ENCODE measurements at regions not wholly inside any gene's neighbourhood (a gene's known extent, or its start where the extent isn't known, plus 50 kb on each side); places are given as distances from the start of the nearest gene placed in this dataset.

DNA sequence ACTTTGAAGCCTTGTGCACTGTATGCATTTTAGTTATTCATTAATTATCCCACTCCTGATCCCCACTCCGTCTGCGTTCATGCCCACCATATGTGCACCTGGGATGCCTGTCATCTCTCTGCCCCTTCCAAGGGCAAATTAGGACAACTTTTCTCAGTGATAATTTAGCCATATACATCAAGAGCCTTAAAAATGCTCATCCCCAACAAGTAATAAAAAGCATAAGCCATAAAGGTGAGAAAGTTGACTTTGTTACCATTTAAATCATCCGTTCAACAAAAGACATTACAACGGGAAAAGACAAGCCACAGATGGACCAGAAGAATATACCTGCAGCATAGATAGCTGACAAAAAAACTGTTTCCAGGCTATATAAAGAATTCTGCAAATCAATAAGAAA is 131.4 kb upstream of the LINGO1 start:
- Histone ChIP-seq H3K9me3 (ENCODE audit: low read depth, low read length) (no peaks in the 10 kb centered on the region), H3K4me1 (ENCODE audit: insufficient read depth, low read length) (no peaks in the 10 kb centered on the region), H3K27me3 (ENCODE audit: insufficient read depth, low read length) (no peaks in the 10 kb centered on the region), H3K4me3 (ENCODE audit: low read length) (no peak overlapping the region)

DNA sequence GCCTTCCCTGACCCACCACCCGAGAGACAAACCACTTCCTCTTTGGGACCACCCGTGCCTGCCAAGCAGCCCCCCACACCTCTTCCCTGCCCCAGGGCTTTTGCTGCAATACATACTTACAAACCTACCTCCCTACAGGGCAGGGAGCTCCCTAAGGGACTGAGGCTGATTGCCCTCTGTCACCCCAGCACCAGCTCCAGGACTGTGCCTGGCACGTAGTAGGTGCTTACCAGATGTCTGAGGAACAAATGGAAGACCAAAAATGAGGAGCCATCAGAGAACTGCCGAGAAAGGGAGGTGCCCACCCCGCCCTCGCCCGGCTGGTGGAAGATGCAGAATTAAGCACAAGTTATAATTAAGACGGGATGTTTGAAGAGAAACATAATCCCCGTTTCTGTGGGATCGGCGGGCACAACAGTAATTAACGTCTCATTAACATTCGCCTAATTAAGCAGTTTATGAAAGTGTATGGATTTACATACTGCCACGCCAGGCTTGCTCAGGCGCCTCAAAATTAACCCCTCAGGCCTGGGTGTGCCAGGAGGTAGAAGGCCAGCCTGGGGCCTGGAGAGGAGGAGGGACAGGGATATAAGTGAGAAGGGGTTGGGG is 130.1 kb upstream of the LINGO1 start:
- Histone ChIP-seq H3K9me3 (ENCODE audit: low read depth, low read length) (no peaks in the 10 kb centered on the region), H3K4me1 (ENCODE audit: insufficient read depth, low read length) (no peaks in the 10 kb centered on the region), H3K4me3 (ENCODE audit: low read length) (no peak overlapping the region), H3K27me3 (ENCODE audit: insufficient read depth, low read length) (no peaks in the 10 kb centered on the region)

DNA sequence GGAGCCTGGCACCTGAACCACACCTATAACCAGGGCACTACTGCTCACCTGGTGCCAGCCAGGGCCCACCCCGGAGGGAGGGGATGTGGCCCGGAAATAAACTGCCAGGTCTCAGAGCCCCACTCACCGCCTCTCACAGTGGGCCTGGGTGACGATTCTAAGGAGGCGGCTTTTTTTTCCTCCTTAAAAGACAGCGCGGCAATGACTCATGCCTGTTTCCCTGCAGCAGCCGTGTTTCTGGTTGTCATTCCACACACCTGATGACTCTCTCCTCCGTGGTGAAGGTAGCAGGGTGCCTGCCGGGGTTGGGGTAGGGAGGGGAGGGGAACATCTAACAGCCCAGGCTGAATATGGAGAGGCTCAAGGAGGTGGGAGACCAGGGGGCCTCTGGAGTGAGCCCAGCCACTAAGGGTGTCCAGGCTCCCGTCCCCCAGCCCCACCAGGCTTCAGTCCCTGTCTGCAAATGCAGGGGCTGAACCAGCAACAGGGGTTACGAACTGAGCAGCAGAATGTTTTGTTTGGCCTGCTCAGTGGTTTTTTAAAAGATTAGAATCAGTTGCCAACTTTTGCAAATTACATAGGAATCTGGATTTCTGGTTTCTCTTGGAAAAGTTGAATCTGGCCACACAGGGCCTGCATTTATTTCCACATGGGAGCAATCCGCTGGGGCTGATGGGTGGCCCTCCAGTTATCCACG is 127.3 kb upstream of the LINGO1 start:
- Histone ChIP-seq H3K27me3 (ENCODE audit: insufficient read depth, low read length) (no peaks in the 10 kb centered on the region), H3K9me3 (ENCODE audit: low read depth, low read length) (no peaks in the 10 kb centered on the region), H3K4me1 (ENCODE audit: insufficient read depth, low read length) (no peaks in the 10 kb centered on the region), H3K4me3 (ENCODE audit: low read length) (no peak overlapping the region)

DNA sequence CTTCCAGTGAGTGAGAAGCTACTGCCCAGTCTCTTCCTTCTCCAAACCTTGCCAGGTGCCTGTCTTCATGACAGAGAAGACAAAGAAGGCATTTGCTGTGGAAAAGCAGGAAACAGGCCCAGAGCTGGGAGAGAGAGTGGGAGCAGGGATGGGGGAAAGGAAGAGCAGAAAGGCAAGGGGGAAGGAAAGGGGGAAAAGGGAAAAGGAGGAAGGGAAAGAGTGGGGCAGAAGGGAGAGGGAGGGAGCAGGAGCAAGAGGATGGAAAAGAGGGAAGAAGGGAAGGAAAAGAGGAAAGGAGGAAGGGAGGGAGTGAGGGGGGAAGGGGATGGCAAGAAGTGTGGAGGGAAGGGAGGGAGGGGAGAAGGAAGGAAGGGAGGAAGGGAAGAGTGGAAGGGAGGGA is 121.2 kb upstream of the LINGO1 start:
- H3K9me3 ChIP-seq (ENCODE audit: low read depth, low read length): no peaks in the 10 kb centered on the region
- no peaks in the 10 kb centered on the region for H3K4me1 ChIP-seq (ENCODE audit: insufficient read depth, low read length)
- H3K4me3 ChIP-seq (ENCODE audit: low read length): no peak overlapping the region
- no peaks in the 10 kb centered on the region for H3K27me3 ChIP-seq (ENCODE audit: insufficient read depth, low read length)

DNA sequence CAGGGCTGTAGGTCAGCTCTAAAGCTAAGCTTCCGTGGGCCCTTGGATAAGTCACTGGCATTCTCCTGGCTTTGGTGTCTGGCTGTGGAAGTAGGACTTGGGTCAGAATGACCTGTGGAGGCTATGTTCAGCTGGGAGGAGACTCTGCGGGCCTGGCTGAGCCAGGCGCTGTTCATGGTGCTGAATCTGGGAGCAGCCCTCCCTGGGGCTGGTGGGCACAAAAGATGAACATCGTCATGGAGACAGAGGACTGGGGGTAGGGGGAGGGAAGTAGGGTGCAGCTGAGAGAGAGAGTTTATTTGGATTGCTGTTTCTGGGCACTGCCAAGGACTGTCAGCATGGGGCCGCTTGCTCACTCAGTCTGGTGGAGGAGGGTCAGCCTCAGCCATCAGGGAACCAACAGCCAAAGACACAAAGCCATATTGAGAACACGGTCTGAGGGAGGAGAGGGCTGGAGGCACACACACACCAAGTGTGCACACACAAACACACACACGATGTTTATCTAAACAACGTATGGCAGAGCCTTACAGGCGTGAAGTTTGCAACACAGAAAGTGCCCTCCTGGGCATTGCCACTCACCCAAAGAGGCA is 120.7 kb upstream of the LINGO1 start:
- Histone ChIP-seq H3K9me3 (ENCODE audit: low read depth, low read length) (no peaks in the 10 kb centered on the region), H3K27me3 (ENCODE audit: insufficient read depth, low read length) (no peaks in the 10 kb centered on the region), H3K4me3 (ENCODE audit: low read length) (no peak overlapping the region), H3K4me1 (ENCODE audit: insufficient read depth, low read length) (no peaks in the 10 kb centered on the region)

DNA sequence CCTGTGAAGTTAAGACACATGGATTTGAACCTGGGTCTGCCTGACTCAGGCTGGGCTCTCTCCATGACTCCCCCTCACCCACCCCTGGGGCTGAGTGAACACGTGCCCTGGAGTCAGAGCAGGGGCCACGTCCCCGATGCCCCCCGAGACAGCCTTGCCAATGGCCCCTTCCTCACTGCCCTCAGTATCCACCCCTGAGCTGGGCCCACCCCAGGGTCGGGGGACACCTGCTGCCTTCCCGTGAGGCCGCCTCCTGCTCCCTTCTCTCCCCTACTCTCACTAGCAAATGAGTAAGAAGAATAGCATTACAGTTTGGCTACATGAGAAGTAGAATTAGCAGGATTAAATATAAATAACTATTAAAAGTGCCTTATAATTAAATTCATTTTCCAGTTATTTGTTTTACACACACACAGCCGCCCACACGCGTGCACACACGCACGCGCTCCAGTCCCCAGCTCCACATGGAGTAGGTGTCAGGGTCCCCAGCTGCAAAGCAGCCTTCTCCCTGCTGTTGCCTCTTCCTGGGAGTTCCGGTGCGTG is 117.4 kb upstream of the LINGO1 start:
- Histone ChIP-seq H3K4me1 (ENCODE audit: insufficient read depth, low read length) (no peaks in the 10 kb centered on the region), H3K4me3 (ENCODE audit: low read length) (no peak overlapping the region), H3K9me3 (ENCODE audit: low read depth, low read length) (no peaks in the 10 kb centered on the region), H3K27me3 (ENCODE audit: insufficient read depth, low read length) (no peaks in the 10 kb centered on the region)

DNA sequence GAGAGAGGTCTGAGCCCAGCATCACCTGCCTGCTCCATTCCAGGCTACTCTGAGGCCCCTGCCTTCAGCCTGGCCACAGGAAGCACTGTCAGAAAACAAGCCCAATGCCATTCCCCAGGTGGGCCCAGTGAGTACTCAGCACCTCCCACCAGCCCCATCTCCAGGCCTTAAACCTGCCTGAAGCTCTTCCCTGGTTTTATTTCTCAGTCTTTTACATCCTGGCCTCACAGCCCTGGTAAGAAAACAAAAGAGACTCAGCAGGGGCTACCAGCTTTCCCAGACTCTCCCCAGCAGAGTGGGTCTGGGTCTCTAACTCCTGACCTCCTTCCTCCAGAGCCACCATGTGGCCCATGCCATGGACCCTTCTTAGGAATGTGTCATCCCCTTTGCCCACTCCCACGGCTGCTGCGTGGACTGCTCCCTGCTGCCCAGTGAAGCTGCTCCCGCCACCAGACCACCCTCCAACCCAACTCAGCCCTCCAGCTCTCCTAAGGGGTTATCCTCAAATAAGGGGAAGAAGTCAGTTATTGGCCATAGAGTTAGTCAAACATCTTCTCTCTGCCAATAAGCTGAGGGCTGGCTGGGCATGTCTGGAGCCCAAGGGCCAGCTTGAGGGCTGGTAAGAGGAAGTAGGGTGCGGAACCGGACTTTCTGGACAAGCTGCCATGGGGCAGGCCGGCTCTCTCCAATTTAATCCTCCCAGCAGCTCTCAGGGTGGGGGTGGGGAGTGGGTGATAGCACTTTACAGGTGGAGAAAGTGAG is 116.7 kb upstream of the LINGO1 start:
- Histone ChIP-seq H3K4me1 (ENCODE audit: insufficient read depth, low read length) (no peaks in the 10 kb centered on the region), H3K27me3 (ENCODE audit: insufficient read depth, low read length) (no peaks in the 10 kb centered on the region), H3K9me3 (ENCODE audit: low read depth, low read length) (no peaks in the 10 kb centered on the region)

DNA sequence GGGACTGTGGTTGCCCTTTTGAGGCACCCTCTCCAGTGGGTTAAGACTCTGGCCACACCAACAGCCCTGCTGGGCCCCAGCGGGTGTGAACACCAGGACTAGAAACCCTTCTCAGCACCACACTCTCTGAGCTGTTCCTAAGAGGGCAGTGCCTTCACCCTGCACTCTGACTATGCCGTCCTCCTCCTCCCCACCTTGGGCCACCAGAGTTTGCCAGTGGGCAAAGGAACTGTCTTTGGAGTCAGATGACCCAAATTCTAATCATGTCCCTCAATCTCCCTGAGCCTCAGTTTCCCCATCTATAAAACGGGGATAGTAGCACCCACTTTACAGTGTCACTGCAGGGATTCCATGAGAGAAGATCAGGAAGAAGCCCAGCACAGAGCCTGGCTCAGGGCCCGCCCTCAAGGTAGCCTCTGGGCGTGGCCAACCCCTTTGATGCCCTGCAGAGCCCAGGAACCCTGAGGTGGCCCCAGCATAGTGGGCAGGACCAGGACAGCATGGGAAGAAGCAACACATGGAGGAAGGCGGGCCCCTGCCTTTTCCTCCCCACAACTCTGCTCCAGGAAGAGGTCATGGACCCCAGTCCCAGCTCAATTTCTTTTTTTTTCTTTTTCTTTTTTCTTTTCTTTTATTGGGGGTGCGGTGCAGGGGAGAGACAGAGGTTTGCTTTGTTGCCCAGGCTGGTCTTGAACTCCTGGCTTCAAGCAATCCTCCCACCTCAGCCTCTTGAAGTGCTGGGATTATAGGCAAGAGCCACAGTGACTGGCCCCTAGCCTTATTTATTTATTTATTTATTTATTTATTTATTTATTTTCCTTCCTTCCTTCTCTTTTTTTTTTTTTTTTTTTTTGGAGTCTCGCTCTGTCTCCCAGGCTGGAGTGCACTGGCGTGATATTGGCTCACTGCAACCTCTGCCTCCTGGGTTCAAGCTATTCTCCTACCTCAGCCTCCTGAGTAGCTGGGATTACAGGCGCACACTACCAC is 115.7 kb upstream of the LINGO1 start:
- Histone ChIP-seq H3K27me3 (ENCODE audit: insufficient read depth, low read length) (no peaks in the 10 kb centered on the region), H3K9me3 (ENCODE audit: low read depth, low read length) (no peaks in the 10 kb centered on the region), H3K4me1 (ENCODE audit: insufficient read depth, low read length) (no peaks in the 10 kb centered on the region), H3K4me3 (ENCODE audit: low read length) (no peak overlapping the region)

More for the DNA sequence above, 116.7 kb upstream of the LINGO1 start:
- H3K4me3 ChIP-seq (ENCODE audit: low read length): no peak overlapping the region

DNA sequence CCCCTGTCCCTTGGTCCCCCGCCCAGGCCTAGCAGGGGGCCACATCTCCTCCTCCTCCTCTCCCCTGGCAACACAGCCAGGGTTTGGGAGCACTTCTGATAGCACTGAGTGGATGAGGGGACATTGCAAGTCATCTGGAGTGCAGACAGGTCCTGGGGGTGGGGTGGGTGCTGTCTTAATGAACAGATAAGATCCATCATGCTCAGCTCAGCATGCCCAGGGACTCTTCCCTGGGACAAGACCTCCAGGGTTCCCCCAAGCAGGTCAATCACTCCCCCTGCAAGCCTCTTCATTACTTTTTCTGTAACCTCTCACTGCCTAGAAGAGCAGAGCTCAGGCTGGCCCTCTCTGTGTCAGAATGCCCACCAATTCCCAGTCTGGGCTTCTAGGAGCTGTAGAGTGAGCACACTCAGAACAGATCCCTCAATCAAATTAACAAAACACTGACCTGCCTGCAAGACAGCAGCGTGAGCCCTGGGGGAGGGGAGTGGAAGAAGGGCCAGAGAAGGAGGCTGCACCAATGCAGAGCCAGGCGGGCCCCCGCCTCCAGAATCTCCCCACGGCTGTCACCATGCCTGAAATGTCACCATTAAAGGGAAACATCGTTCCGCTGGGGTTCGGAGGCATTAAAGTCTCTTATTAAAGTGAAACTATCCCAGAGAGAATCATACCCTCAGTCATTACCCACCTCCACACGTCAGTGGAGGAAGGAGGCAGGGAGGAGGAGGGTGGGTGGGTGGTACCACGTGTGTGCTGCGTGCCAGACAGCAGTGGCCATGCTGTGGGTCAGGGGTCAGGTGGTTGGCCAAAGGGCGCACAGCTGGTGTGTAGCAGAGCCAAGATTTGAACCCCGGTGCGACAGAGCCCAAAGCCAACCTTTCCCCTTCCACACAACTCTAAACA is 114.7 kb upstream of the LINGO1 start:
- Histone ChIP-seq H3K4me1 (ENCODE audit: insufficient read depth, low read length) (no peaks in the 10 kb centered on the region), H3K27me3 (ENCODE audit: insufficient read depth, low read length) (no peaks in the 10 kb centered on the region), H3K4me3 (ENCODE audit: low read length) (no peak overlapping the region), H3K9me3 (ENCODE audit: low read depth, low read length) (no peaks in the 10 kb centered on the region)

DNA sequence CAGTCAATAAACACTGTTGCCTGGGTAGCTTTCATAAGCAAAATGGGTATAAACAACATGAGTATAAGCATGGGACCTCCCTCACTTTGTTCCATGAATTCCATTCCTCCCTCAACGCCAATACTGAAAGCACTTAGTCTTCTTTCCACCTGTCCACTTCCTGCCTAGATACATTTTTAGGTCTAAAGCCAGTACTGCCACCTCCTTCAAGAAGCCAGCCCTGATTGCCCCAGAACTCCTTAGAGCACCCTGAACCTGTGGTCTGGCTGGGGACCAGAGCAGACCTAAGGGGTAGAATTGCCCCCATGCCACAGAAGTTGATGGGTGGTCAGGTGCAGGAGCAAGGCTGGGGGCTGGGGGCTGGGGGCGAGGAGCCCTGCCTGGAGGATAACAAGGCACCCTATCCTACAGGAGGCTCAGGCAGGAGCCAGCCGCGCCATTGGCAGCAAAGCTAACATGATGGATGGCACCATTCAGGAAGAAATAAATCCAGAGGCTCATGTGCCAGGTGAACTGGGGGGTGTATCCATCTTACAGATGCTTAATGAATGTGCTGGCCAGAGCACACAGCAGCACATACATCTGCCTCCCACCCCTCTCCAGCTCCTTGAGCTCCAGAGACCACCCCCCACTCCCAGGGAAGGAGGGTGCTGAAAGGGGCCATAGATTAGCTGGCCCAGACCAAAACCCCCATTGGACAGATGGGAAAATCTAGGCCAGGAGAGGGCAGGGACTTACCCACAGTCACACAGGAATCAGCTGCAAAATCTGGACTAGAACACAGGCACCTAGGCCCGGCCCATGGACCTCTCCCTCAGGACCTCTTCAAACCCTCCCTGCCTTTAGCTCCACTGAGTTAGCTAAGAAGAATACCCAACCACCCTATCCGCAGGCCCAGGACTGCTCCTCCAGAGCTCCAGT is 113.8 kb upstream of the LINGO1 start:
- Histone ChIP-seq H3K4me1 (ENCODE audit: insufficient read depth, low read length) (no peaks in the 10 kb centered on the region), H3K27me3 (ENCODE audit: insufficient read depth, low read length) (no peaks in the 10 kb centered on the region), H3K4me3 (ENCODE audit: low read length) (no peak overlapping the region), H3K9me3 (ENCODE audit: low read depth, low read length) (no peaks in the 10 kb centered on the region)

DNA sequence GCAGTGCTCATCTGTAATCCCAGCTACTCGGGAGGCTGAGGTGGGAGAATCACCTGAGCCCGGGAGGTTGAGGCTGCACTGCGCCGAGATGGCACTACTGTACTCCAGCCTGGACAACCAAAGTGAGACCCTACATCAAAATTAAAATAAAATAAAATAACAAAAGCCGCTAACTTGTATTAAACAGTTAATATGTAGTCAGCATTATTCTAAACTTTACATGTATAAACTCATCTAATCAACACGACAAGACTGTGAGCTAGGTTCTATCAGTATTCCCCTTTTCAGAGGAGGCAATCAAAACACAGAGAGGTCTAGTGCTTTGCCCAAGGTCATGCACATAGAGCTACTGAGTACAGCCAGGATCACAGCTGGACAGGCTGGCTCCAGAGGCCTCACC is 111.7 kb upstream of the LINGO1 start:
- Histone ChIP-seq H3K4me3 (ENCODE audit: low read length) (no peak overlapping the region), H3K9me3 (ENCODE audit: low read depth, low read length) (no peaks in the 10 kb centered on the region), H3K4me1 (ENCODE audit: insufficient read depth, low read length) (no peaks in the 10 kb centered on the region), H3K27me3 (ENCODE audit: insufficient read depth, low read length) (no peaks in the 10 kb centered on the region)

DNA sequence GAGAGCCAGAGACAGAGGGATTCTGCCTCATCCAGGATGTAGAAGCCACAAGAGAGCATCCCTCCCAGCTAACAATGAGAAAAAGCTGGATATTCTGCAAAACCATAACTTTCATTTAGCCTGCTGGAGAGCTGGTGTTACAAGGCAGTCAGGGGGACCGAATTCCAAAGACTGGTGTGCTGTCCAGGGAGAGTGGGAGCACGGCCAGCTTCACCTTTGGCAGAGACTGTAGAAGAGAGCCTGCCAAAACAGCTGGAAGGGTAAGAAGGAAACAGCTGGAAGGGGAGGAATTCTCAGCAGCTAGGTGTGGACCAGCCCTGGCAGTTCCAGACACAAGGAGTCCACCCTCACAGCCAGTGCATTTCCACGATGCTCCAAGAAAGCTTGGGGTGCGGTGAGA is 109.9 kb upstream of the LINGO1 start:
- H3K4me1 ChIP-seq (ENCODE audit: insufficient read depth, low read length): no peaks in the 10 kb centered on the region
- no peaks in the 10 kb centered on the region for H3K27me3 ChIP-seq (ENCODE audit: insufficient read depth, low read length)
- no peak overlapping the region for H3K4me3 ChIP-seq (ENCODE audit: low read length)
- H3K9me3 ChIP-seq (ENCODE audit: low read depth, low read length): no peaks in the 10 kb centered on the region

DNA sequence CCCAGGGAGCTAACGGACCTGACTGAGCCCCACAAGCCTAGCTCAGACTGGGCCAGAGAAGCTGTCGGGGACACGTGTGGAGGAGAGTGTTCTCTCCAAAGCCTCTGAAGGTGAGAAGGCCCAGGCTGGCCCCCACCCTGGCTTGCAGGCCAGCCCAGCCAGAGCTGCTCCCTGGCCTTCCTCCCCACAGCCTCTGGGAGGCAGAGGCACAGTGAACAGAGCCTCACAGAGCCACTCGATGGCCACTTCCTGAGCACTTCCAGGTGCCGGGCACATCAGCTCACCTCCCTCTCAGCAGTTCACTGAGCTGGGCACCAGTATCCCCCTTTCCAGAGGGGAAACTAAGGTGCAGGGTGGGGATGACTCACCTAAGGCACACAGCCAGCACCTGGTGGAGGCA is 109.4 kb upstream of the LINGO1 start:
- Histone ChIP-seq H3K27me3 (ENCODE audit: insufficient read depth, low read length) (no peaks in the 10 kb centered on the region), H3K4me3 (ENCODE audit: low read length) (no peak overlapping the region), H3K9me3 (ENCODE audit: low read depth, low read length) (no peaks in the 10 kb centered on the region), H3K4me1 (ENCODE audit: insufficient read depth, low read length) (no peaks in the 10 kb centered on the region)

Data from mononuclear cell (primary cell).